Activated CD4-positive, alpha-beta T cell treated with anti-CD3 and anti-CD28 coated beads for 36 hours (primary cell): ENCODE measurements at regions not wholly inside any gene's neighbourhood (a gene's known extent, or its start where the extent isn't known, plus 50 kb on each side); places are given as distances from the start of the nearest gene placed in this dataset.

Experiments used
- ATAC-seq: fragments of 200-7000 bp; cut with Tn5 transposase; one replicate; pipeline ENCODE4 v1.10.0; 2021; ENCODE audit warnings: mild to moderate bottlenecking, moderate library complexity
- CTCF ChIA-PET: fragments of 350-600 bp; sonication (Branson Sonifier 250); formaldehyde crosslinking; loops from one replicate; lab custom pipeline; 2021; ENCODE audit warnings: antibody characterized with exemption; lab: Charles Lee
- POLR2A ChIA-PET: fragments of 350-600 bp; sonication (Branson Sonifier 250); formaldehyde crosslinking; loops from one replicate; lab custom pipeline; 2021; ENCODE audit warnings: antibody characterized with exemption, inconsistent platforms; lab: Charles Lee
- DNase-seq: peaks from one replicate; pipeline ENCODE4 v3.0.0-alpha.2; 2020
- H3K27ac Mint-ChIP-seq: one replicate; pipeline ENCODE4 v1.8.0; 2021; ENCODE audit warnings: mixed read lengths
- H3K27me3 Mint-ChIP-seq: one replicate; pipeline ENCODE4 v1.8.0; 2021; ENCODE audit warnings: mixed read lengths
- H3K36me3 Mint-ChIP-seq: one replicate; pipeline ENCODE4 v1.8.0; 2021; ENCODE audit warnings: low read depth, mixed read lengths
- H3K4me1 Mint-ChIP-seq: one replicate; pipeline ENCODE4 v1.8.0; 2021; ENCODE audit warnings: mixed read lengths
- H3K4me3 Mint-ChIP-seq: one replicate; pipeline ENCODE4 v1.8.0; 2021; ENCODE audit warnings: mild to moderate bottlenecking, moderate library complexity, mixed read lengths
- H3K9me3 Mint-ChIP-seq: one replicate; pipeline ENCODE4 v1.8.0; 2021; ENCODE audit warnings: low read depth, mixed read lengths
- intact Hi-C, 2 experiments: fragments of 100-400 bp; cut with DNase I in 1 of 2; cut with micrococcal nuclease in 1 of 2; formaldehyde crosslinking; loops; one replicate each; pipeline versions ENCODE4 v1.14.2 to v1.15.1; 2022 to 2024; cut with DNase I, micrococcal nuclease

- H3K9me3 Mint-ChIP-seq, result no peaks in the 10 kb centered on the region
- ChIA-PET POLR2A (no interaction called here), CTCF (no interaction called here)
- no peak for DNase-seq
- no peaks in the 10 kb centered on the region for H3K36me3 Mint-ChIP-seq
- H3K27ac Mint-ChIP-seq, result no peak overlapping the region
- H3K4me3 Mint-ChIP-seq, result no peak overlapping the region
- no peaks in the 10 kb centered on the region for H3K4me1 Mint-ChIP-seq
- intact Hi-C loops, result no loop called here
- no peak for ATAC-seq
- peaks cover 4% of the 10 kb centered on the region for H3K27me3 Mint-ChIP-seq
These were observed 661.8 kb downstream of the MATN1 start for GRCh38 chr1:30061292-30062220.

GRCh38 chr1:30060738-30061137 lies 662.6 kb downstream of the MATN1 start:
- Mint-ChIP-seq H3K4me3 (no peak overlapping the region), H3K4me1 (no peaks in the 10 kb centered on the region), H3K27me3 (peaks cover 6% of the 10 kb centered on the region), H3K9me3 (no peaks in the 10 kb centered on the region), H3K27ac (no peak overlapping the region), H3K36me3 (no peaks in the 10 kb centered on the region)
- no peak for ATAC-seq
- ChIA-PET POLR2A (no interaction called here), CTCF (no interaction called here)
- intact Hi-C loops, result no loop called here
- no peak for DNase-seq

GRCh38 chr1:30058970-30059369 lies 664.4 kb downstream of the MATN1 start:
- Mint-ChIP-seq H3K36me3 (no peaks in the 10 kb centered on the region), H3K4me3 (no peak overlapping the region), H3K4me1 (no peaks in the 10 kb centered on the region), H3K27ac (no peak overlapping the region), H3K9me3 (no peaks in the 10 kb centered on the region), H3K27me3 (peaks cover 8% of the 10 kb centered on the region)
- no peak for DNase-seq
- intact Hi-C loops, result no loop called here
- ChIA-PET POLR2A (no interaction called here), CTCF (no interaction called here)
- ATAC-seq, result no peak

- Mint-ChIP-seq H3K9me3 (no peaks in the 10 kb centered on the region), H3K27me3 (peaks cover 23% of the 10 kb centered on the region), H3K4me3 (no peak overlapping the region), H3K4me1 (no peaks in the 10 kb centered on the region), H3K27ac (no peak overlapping the region), H3K36me3 (no peaks in the 10 kb centered on the region)
- intact Hi-C loops, result no loop called here
- POLR2A ChIA-PET, result no interaction called here
- DNase-seq (no peak), ATAC-seq (no peak)
- CTCF ChIA-PET, result no interaction called here
These were observed 669.3 kb downstream of the MATN1 start for GRCh38 chr1:30054126-30054525.

GRCh38 chr1:30052178-30052577 lies 671.2 kb downstream of the MATN1 start:
- DNase-seq (no peak), ATAC-seq (no peak)
- no peak overlapping the region for H3K4me3 Mint-ChIP-seq
- no peaks in the 10 kb centered on the region for H3K9me3 Mint-ChIP-seq
- ChIA-PET POLR2A (no interaction called here), CTCF (no interaction called here)
- H3K27ac Mint-ChIP-seq, result no peak overlapping the region
- peaks cover 23% of the 10 kb centered on the region for H3K27me3 Mint-ChIP-seq
- H3K36me3 Mint-ChIP-seq, result no peaks in the 10 kb centered on the region
- intact Hi-C loops, result no loop called here
- no peaks in the 10 kb centered on the region for H3K4me1 Mint-ChIP-seq

- CTCF ChIA-PET, result no interaction called here
- no peaks in the 10 kb centered on the region for H3K36me3 Mint-ChIP-seq
These were observed 671.6 kb downstream of the MATN1 start for GRCh38 chr1:30051777-30052176.

GRCh38 chr1:30049748-30050296 lies 673.6 kb downstream of the MATN1 start:
- intact Hi-C loops, result no loop called here
- ATAC-seq, result no peak
- no peak overlapping the region for H3K27ac Mint-ChIP-seq
- no peaks in the 10 kb centered on the region for H3K36me3 Mint-ChIP-seq
- H3K4me3 Mint-ChIP-seq, result no peak overlapping the region
- no peaks in the 10 kb centered on the region for H3K4me1 Mint-ChIP-seq
- CTCF ChIA-PET, result no interaction called here
- DNase-seq, result no peak
- peaks cover 16% of the 10 kb centered on the region for H3K27me3 Mint-ChIP-seq
- POLR2A ChIA-PET, result no interaction called here
- H3K9me3 Mint-ChIP-seq, result no peaks in the 10 kb centered on the region

More at GRCh38 chr1:30051777-30052176, 671.6 kb downstream of the MATN1 start:
- Mint-ChIP-seq H3K9me3 (no peaks in the 10 kb centered on the region), H3K4me1 (no peaks in the 10 kb centered on the region), H3K4me3 (no peak overlapping the region), H3K27me3 (peaks cover 22% of the 10 kb centered on the region), H3K27ac (no peak overlapping the region)
- DNase-seq, result no peak
- intact Hi-C loops, result no loop called here
- no peak for ATAC-seq
- POLR2A ChIA-PET, result no interaction called here

GRCh38 chr1:30048905-30049304 lies 674.5 kb downstream of the MATN1 start:
- Mint-ChIP-seq H3K4me1 (no peaks in the 10 kb centered on the region), H3K27me3 (peaks cover 16% of the 10 kb centered on the region), H3K27ac (no peak overlapping the region), H3K9me3 (no peaks in the 10 kb centered on the region), H3K4me3 (no peak overlapping the region), H3K36me3 (no peaks in the 10 kb centered on the region)
- intact Hi-C loops, result no loop called here
- DNase-seq, result no peak
- ATAC-seq, result no peak
- ChIA-PET POLR2A (no interaction called here), CTCF (no interaction called here)

GRCh38 chr1:30047576-30047975 lies 675.8 kb downstream of the MATN1 start:
- no peaks in the 10 kb centered on the region for H3K36me3 Mint-ChIP-seq
- ATAC-seq, result no peak
- H3K27ac Mint-ChIP-seq, result no peak overlapping the region
- POLR2A ChIA-PET, result no interaction called here
- peaks cover 2% of the 10 kb centered on the region for H3K9me3 Mint-ChIP-seq
- no peaks in the 10 kb centered on the region for H3K4me1 Mint-ChIP-seq
- no peak overlapping the region for H3K4me3 Mint-ChIP-seq
- H3K27me3 Mint-ChIP-seq, result peaks cover 12% of the 10 kb centered on the region
- CTCF ChIA-PET, result no interaction called here
- no peak for DNase-seq
- intact Hi-C loops, result no loop called here

- Mint-ChIP-seq H3K4me1 (no peaks in the 10 kb centered on the region), H3K4me3 (no peak overlapping the region), H3K36me3 (no peaks in the 10 kb centered on the region), H3K27me3 (peaks cover 9% of the 10 kb centered on the region), H3K9me3 (peaks cover 2% of the 10 kb centered on the region), H3K27ac (no peak overlapping the region)
- ATAC-seq (no peak), DNase-seq (no peak)
- CTCF ChIA-PET, result no interaction called here
- POLR2A ChIA-PET, result no interaction called here
- intact Hi-C loops, result no loop called here
These were observed 676.6 kb downstream of the MATN1 start for GRCh38 chr1:30046751-30047150.

- DNase-seq (no peak), ATAC-seq (no peak)
- ChIA-PET CTCF (no interaction called here), POLR2A (no interaction called here)
- Mint-ChIP-seq H3K4me3 (no peak overlapping the region), H3K27ac (no peak overlapping the region), H3K36me3 (no peaks in the 10 kb centered on the region), H3K27me3 (peaks cover 4% of the 10 kb centered on the region), H3K9me3 (peaks cover 2% of the 10 kb centered on the region), H3K4me1 (no peaks in the 10 kb centered on the region)
- intact Hi-C loops, result no loop called here
These were observed 677.9 kb downstream of the MATN1 start for GRCh38 chr1:30045304-30046090.
